Activated T-cell treated with anti-CD3 and anti-CD28 coated beads for 4 hours (primary cell): ENCODE measurements at regions not wholly inside any gene's neighbourhood (a gene's known extent, or its start where the extent isn't known, plus 50 kb on each side); places are given as distances from the start of the nearest gene placed in this dataset.
"Not testable (repeated sequence)": the region's sequence is repeated elsewhere in the genome, so short reads cannot be mapped to it uniquely, and the experiment has no call there.

Experiments used
- DNase-seq: peaks from one replicate; pipeline ENCODE4 v3.0.0-alpha.2; 2020

DNA sequence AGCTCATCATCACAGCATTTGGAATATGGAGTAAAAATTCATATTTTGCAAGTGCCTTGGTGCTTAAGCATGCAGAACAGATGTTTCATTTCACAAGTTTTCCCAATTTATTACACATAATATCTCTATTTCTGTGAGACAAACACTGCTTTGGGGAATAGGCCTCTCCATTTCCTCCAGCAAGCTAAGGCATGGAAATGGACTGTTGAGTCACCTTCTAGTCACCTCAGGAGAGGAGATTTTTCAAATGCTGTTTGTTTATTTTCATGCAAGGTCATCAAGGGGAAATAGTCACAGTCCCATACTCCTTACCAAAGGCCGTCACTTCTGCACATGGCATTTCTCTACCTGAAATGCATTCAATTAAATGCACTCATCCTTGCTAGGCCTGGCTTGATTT is 57.4 kb upstream of the NUTM2D start:
- not testable (repeated sequence) for DNase-seq

- DNase-seq, result peak; percentile 2
These were observed 56.0 kb upstream of the NUTM2D start for GRCh38 chr10:87301466-87302115.

GRCh38 chr10:87302132-87302531 is 55.4 kb upstream of the NUTM2D start:
- DNase-seq, result not testable (repeated sequence)

DNA sequence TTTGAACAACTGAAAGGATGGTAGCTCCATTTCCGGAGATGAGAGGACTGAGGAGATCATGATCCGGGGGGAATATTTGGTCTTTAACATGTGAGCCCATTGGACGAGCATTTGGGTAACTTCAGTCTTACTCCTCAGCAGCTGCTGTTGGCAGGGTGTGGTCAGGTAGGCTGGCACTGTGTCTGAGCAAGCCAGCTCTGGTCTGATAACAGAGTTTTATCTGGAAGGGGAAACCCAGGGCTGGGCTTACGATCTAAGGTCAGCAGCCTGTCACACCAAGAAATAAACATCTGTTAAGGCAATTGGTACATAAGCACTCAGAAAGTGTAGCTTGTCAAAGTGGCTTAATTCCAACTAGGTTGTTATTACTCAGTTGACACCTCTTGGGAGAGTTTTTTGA is 53.8 kb upstream of the NUTM2D start:
- not testable (repeated sequence) for DNase-seq

DNA sequence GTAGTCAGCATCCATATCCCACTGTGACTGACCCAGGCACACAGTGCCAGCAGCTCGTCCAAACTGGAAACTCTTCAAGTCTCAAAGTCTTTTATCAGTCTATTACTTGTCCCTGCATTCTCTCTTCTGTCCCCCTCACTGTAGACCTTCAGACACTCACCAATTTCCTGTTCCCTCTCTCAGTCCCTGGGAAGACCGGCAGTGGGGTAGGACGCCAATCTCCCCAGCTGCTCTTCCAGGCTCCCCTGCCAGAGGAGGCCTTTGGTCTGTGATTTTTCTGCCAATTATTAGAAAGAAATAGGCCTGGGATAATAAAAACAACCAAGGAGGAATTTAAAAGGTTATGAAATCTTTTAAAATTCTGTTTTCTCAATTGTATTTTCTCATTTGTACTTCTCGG is 50.9 kb upstream of the NUTM2D start:
- not testable (repeated sequence) for DNase-seq
